GM12875 (cell line): ENCODE measurements at regions not wholly inside any gene's neighbourhood (a gene's known extent, or its start where the extent isn't known, plus 50 kb on each side); places are given as distances from the start of the nearest gene placed in this dataset.

ENCODE experiments used
- H3K4me3 ChIP-seq: one replicate; pipeline ENCODE4 v1.5.1; 2011; ENCODE audit warnings: low read depth, low read length, control low read depth
- CTCF ChIP-seq: IDR thresholded peaks from 2 replicates; pipeline ENCODE4 v1.5.1; 2011; ENCODE audit warnings: low read depth, mild to moderate bottlenecking, control low read depth, inconsistent platforms, low read length, moderate library complexity, borderline replicate concordance; ENCODE audit not compliant: insufficient read depth

- no peak for TF ChIP-seq CTCF
Measured at GRCh38 chr2:217471319-217471718, 531.5 kb downstream of the TNS1 start.

GRCh38 chr2:217469203-217469810, 533.5 kb downstream of the TNS1 start:
- no peak overlapping the region for H3K4me3 ChIP-seq

More at GRCh38 chr2:217471319-217471718, 531.5 kb downstream of the TNS1 start:
- H3K4me3 ChIP-seq, result no peak overlapping the region

GRCh38 chr2:217468042-217468830, 534.6 kb downstream of the TNS1 start:
- 0 out of 2 replicates have a peak, but pooled peaks have one; percentile 7 for TF ChIP-seq CTCF
- H3K4me3 ChIP-seq, result no peak overlapping the region

More at GRCh38 chr2:217469203-217469810, 533.5 kb downstream of the TNS1 start:
- no peak for TF ChIP-seq CTCF

GRCh38 chr2:217467331-217467730, 535.5 kb downstream of the TNS1 start:
- no peak overlapping the region for H3K4me3 ChIP-seq
- no peak for TF ChIP-seq CTCF

- no peak for TF ChIP-seq CTCF
- no peak overlapping the region for H3K4me3 ChIP-seq
Measured at GRCh38 chr2:217466805-217467204, 536.0 kb downstream of the TNS1 start.

GRCh38 chr2:217466104-217466503, 536.7 kb downstream of the TNS1 start:
- no peak overlapping the region for H3K4me3 ChIP-seq
- no peak for TF ChIP-seq CTCF

- TF ChIP-seq CTCF, result no peak
- H3K4me3 ChIP-seq, result no peak overlapping the region
Measured at GRCh38 chr2:217465100-217465499, 537.7 kb downstream of the TNS1 start.
